GM06990 (cell line): ENCODE measurements at regions not wholly inside any gene's neighbourhood (a gene's known extent, or its start where the extent isn't known, plus 50 kb on each side); places are given as distances from the start of the nearest gene placed in this dataset.

Experiments used
- DNase-seq: peaks from one replicate; pipeline ENCODE4 v3.0.0-alpha.2; 2011; ENCODE audit not compliant: insufficient read length; ENCODE audit errors: extremely low read depth
- H3K27me3 ChIP-seq: replicated peaks from 2 replicates; pipeline ENCODE4 v1.6.0; 2011; ENCODE audit warnings: low read length; ENCODE audit not compliant: control insufficient read depth, insufficient read depth
- H3K36me3 ChIP-seq: 2 replicates; pipeline ENCODE4 v1.5.1; 2011; ENCODE audit warnings: low read length; ENCODE audit not compliant: control insufficient read depth, insufficient read depth
- H3K4me3 ChIP-seq: replicated peaks from 2 replicates; pipeline ENCODE4 v1.5.1; 2011; ENCODE audit warnings: low read depth, mild to moderate bottlenecking, control low read depth, low read length
- CTCF ChIP-seq: IDR thresholded peaks from 2 replicates; pipeline ENCODE4 v1.5.1; 2011; ENCODE audit warnings: low read length, control low read depth, mild to moderate bottlenecking, inconsistent platforms; ENCODE audit not compliant: insufficient read depth, poor library complexity, severe bottlenecking

GRCh38 chr1:87683196-87683956 is 354.7 kb downstream of the LMO4 start:
- Histone ChIP-seq H3K27me3 (no peaks in the 10 kb centered on the region), H3K4me3 (no peak overlapping the region), H3K36me3 (no peaks in the 10 kb centered on the region)
- no peak for DNase-seq
- no peak for TF ChIP-seq CTCF

- H3K27me3 ChIP-seq: no peaks in the 10 kb centered on the region
- H3K36me3 ChIP-seq: no peaks in the 10 kb centered on the region
- no peak for DNase-seq
- H3K4me3 ChIP-seq: no peak overlapping the region
- TF ChIP-seq CTCF: no peak
Measured at GRCh38 chr1:87684194-87684593, 355.5 kb downstream of the LMO4 start.

- no peak for TF ChIP-seq CTCF
- Histone ChIP-seq H3K36me3 (no peaks in the 10 kb centered on the region), H3K4me3 (no peak overlapping the region), H3K27me3 (no peaks in the 10 kb centered on the region)
- DNase-seq: no peak
Measured at GRCh38 chr1:87684713-87685205, 356.1 kb downstream of the LMO4 start.

- no peak for TF ChIP-seq CTCF
- H3K36me3 ChIP-seq: no peaks in the 10 kb centered on the region
- no peak overlapping the region for H3K4me3 ChIP-seq
- no peak for DNase-seq
- H3K27me3 ChIP-seq: no peaks in the 10 kb centered on the region
Measured at GRCh38 chr1:87685311-87686135, 356.8 kb downstream of the LMO4 start.

- Histone ChIP-seq H3K27me3 (no peaks in the 10 kb centered on the region), H3K36me3 (no peaks in the 10 kb centered on the region), H3K4me3 (no peak overlapping the region)
- no peak for DNase-seq
- no peak for TF ChIP-seq CTCF
Measured at GRCh38 chr1:87686136-87686495, 357.4 kb downstream of the LMO4 start.
